HG03103 (cell line): ENCODE measurements at regions not wholly inside any gene's neighbourhood (a gene's known extent, or its start where the extent isn't known, plus 50 kb on each side); places are given as distances from the start of the nearest gene placed in this dataset.

Source experiments
- ATAC-seq: cut with Tn5 transposase; IDR thresholded peaks from one replicate; pipeline ENCODE4 v1.9.1; 2021; ENCODE audit warnings: low read depth; ENCODE audit not compliant: unreplicated experiment

- ATAC-seq, result no peak
Observed at GRCh38 chr1:218226005-218226404, 59.1 kb upstream of the RRP15 start.
